CD4-positive, alpha-beta T cell treated with Interleukin-4 for 1 hour (primary cell): ENCODE measurements at regions not wholly inside any gene's neighbourhood (a gene's known extent, or its start where the extent isn't known, plus 50 kb on each side); places are given as distances from the start of the nearest gene placed in this dataset.

Source experiments
- DNase-seq, 2 donors: peaks; one replicate each; pipeline ENCODE4 v3.0.0-alpha.2; 2020 to 2022

DNA sequence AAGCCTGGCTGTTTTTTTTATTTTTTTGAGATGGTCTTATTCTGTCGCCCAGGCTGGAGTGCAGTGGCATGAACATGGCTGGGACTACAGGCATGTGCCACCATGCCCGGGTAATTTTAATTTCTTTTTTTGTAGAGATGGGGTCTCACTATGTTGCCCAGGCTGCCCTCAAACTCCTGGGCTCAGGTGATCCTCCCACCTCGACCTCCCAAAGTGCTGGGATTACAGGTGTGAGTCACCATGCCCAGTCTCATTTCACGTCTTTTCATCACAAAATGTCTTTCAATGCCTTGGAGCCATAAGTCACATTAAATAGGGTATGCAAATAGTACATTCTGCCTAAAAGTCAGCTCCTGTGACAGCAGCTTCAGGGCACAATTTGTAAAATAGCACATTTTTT lies 52.8 kb downstream of the SOX2 start:
- DNase-seq = no peak

DNA sequence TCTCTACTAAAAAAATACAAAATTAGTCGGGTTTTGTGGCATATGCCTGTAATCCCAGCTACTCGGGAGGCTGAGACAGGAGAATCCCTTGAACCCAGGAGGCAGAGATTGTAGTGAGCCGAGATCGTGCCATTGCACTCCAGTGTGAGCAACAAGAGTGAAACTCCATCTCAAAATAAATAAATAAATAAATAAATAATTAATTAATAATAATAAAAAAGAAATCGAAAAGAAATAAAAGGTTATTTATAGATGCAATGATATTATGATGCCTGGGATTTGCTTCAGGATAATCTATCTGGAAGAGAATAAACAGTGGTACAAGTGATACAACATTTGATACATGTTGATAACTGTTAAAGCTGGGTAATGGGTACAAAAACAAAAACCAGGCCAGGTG lies 58.6 kb downstream of the SOX2 start:
- DNase-seq = no peak

DNA sequence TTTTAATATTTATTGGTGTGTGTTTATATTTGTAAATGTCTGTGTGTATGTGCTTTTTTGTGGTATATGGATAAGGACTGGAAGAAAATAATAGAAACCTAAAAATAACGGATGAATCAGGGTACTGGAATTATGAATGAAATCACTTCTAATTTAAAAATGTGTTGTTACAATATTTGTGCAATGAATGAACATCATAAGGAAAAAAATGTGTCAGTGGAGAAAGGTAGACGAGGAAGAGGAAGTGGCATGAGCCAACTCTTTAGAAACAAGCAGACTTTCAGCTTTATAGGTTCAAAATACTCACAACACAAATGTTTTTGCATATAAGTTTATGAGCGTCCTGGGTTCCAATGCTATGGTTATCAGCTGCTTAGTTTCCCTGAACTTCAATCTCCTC lies 59.4 kb downstream of the SOX2 start:
- no peak for DNase-seq

DNA sequence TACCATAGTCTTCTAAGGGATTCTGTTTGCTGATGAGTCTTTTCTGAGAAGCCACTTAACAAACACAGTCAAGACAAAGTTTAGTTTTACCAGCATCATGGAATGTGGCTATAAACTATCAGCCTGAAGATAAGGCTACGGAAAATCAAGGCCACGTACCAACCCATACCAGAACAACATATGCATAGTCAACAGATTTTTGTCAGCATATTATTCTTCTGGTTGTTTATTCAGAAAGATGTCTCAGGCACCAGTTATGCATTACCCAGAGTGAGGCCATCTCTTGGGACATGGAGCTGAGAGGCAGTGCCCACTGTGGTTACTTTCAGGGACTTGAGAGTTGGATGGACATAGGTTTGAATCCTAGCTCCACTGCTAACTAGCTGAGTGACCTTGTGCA lies 60.4 kb downstream of the SOX2 start:
- no peak for DNase-seq

DNA sequence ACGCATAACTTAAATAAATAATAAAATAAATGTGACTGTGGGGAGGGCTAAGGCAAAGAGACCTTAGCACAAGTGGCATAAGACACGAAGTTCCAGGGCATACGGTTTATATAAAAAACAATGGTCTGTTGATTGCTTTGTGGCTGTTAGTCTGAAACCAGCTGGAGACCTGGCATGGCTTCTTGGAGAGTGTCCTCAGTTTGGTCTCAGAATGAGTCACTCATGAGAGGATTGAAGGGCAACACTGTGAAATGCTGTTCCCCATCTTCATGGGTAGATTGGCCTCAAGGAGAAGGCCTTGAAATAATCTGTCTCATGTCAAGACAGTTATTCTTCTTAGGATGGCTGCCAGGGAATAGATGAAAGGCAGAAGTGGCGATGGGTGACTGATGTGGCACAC lies 62.2 kb downstream of the SOX2 start:
- DNase-seq = no peak

DNA sequence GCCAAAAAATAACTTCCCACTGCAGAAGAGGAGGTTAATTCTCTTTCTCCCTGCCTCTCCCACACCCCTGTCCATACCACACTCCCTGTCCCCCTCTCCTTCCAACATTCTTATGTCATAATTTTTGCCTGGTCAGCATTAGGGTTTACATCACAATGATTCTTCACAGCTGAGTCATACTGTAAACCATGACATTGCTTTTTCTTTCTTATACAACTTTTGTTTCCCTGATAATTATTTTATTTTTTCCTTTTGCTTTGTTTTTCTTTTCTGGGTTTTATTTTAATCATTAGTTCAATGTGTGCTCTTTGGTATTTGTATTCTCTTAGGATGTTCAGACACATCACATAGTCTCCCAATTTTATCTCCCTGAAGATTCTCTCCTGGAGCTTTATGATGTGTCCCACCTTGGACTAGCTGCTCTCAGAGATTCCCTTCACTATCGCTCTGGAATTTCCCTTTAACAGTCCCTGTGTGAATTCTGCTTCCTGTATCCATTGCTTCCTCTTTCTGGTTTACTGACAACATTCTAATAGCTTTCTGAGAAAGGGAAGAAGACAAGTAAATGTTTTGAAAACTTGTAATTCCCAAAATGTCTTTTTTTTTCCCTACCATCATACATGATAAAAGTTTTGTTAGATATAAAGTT lies 70.7 kb downstream of the SOX2 start:
- DNase-seq = no peak

DNA sequence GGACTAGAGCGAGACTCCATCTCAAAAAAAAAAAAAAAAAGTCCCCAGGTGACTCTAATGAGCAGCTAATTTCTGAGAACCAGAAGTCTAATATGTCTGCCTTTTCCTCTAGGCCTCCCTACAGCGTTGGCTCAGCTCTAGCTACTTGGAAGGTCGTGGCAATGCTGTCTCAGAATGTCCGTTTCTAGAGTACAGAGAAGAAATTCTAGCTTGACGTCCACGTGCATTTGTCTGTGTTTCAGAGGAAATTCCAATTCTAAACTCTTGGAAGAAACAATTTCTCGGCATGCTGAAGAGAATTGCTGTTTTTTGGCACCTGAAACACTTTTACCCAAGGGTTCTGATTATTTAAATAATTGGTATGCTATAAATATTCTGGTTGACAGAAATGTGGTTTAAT lies 78.8 kb downstream of the SOX2 start:
- no peak for DNase-seq

DNA sequence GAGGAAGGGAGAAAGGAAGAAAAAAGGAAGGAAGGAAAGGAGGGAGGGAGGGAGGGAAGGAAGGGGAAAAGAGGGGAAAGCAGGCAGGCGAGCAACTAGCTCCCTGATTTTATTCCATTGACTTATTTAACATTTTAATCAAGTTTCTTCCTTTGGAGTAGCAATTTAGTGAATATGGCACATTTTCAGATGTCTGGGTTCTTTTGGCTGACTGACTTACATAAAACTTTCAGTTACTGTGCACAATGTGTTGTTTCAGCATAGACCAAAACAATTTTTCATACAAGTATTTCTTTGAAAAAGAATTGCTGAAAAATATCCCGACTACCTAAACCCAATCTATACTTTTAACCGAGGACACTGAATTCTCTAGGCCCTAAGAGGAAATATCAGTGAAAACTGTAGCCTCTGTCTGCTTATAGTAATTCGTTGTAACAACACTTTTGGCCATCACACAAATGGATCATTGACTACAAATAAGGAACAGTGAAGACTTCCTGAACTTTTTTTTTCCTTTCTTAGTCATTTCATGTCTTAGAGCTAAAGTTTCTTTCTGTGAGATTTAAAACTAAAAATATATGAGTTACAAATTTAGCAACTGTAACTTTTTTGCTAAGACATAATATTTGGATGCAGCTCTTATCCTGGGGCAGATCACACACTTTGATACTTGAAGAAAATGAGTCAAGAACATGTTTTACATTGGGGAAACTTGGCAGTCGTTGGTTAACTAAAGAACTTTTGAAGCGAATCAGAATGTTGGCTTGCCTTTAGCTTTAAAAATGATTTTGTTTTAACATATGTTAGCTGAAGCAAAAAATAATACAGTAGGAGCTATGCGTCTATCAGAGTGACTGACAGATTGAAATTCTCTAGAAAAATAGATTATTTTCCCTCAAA lies 79.6 kb downstream of the SOX2 start:
- DNase-seq = no peak

DNA sequence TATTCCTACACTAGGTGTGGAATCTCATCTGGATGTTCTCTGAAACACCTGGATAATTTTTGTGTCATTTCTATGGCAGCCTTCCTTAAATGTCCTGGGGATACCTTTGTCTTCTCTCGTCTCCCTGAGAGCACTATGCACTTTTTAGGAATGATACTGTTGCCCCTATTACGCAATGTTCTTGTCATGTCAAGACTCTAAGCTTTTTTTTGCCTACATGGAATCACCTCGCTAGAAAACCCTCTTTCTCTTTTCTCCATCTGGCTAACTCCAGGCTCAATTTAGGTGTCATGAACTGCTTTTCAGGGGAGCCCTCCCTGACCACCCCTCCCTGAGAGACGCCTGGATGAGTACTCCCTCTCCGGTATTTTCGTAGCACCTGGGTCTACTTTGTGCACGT lies 81.3 kb downstream of the SOX2 start:
- no peak for DNase-seq

DNA sequence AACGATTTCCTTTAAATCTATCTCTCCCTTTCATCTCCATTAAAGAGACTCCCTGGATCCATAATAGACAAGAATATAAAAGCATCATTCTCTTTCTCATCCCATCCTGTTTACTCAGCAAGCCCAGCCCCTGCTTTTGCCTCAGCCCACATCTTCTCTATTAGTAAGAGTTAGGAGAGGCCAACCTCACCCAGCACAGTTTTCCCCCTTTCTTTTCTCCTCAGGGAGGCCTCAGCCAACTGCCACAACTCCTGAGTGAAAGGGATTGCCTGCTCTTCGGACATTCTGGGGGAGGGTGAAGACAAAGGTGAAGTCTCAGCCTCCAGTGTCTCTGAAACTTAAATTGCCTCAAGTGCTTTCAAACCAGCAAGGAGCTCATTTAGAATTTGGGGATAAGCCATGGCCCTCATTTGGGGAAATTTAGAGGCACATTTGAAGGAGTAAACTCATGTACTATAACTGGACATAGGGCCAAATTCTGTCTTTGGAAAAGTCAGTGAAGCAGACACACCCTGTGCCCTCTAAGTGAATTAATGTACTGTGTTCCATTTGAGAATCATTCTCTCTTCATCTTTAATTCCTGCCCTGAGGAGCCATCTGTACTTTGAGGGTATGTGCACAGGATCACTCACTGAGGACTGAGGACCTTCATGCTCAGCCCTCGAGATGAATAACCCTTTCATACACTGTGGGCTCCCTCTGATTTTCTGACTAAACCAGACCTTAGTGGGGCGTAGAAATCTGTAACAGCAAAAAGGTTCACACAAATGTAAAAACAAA lies 82.5 kb downstream of the SOX2 start:
- DNase-seq = no peak

DNA sequence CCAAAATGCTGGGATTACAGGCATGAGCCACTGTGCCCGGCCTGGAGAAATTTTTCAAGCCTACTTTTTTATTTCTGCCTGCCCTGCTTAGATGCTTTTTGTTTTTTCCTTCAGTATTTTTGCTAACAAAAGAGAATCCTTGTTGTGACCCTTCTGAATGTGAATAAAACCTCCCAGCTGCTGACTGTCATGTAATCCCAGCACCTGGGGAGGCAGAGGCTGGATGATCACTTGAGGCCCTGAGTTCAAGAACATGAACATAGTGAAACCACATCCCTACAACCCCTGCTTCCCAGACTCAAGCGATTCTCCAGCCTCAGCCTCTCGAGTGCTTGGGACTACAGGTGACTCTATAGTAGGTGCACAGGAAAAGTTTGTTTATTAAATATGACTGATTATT lies 84.9 kb downstream of the SOX2 start:
- DNase-seq = no peak

DNA sequence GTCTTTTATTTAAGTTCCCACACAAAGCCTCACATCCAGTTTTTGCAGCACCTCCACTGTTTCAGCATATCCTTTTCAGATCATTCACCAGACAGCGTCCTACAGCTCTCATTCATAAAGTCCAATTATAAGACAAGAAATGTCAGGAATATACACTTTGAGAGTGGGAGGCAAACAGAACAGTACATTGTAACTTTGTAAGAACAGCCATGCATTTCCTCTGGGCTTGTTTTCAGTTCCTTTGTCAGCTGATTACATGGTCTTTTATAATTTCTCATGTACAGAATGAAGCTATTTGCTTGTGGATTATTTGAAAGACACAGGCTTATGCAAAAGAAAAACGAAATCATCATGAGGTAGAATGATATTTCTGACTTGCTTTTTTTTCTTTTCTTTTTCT lies 85.7 kb downstream of the SOX2 start:
- DNase-seq = no peak

DNA sequence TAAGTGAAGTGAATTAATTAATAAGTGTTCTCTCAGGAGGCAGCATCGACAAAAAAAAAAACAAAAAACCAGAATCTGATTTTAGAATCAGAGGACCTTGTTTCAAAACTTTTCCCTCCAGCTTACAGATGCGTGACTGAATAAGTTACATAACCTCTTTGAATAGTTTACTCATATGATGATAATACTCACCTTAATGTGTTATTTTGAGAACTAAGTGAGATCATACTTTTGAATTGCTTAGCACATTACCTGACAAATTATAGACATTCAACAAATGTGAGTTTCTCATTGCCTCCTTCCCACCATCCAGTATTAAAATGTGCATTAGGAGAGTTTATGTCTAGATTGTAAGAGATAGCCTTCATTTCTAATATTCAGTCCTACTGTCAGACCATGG lies 94.0 kb downstream of the SOX2 start:
- DNase-seq = no peak

DNA sequence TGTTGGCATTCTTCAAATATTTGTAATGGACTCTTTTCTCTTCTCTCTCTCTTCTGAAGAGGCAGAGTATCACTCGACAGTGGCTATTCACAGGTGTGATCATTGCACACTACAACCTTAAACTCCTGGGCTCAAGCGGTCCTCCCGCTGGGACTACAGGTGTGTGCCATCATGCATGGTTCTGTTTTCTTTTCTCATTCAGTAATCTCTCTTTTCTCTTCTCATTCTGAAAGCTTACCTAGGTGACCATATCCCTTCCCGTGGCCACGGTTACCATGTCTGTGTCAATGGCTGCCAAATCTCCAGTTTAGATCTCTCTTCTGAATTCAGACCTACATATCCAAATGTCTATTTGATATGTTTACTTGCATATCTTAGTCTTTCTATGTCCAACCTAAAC lies 96.3 kb downstream of the SOX2 start:
- no peak for DNase-seq

DNA sequence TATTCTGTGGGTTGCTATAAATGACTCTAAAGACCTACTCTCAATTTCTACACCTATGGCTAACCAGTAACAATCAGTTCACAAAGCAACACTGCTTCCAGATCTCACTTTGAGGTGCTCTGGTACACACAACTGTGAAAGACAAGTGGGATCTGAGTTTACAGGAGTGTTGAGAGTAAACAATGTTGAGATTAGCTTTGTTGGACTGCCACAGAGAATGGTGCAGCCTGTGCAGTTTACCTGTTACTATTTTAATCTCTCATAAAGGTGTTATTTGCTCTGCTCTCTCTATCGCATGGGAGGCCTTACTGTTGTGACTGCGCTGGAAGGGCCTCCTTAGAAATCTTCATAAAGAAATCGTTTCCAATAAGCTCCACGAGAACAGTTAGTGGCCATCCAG lies 112.0 kb downstream of the SOX2 start:
- DNase-seq = no peak

DNA sequence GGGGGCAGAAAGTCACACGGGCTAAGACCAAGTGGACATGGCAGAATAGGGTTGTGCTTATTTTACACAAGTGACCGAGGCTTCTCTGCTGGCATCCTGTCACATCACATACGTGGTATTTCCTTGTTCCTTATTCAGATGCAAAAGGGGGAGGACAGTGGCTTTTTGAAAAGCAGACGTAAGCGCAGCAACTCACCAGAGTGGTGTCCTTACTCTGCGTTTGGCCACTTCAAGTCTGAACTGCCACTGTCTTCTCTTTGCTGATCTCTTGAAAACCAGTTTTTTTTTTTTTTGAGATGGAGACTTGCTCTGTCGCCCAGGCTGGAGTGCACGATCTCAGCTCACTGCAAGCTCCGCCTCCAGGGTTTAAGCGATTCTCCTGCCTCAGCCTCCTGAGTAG lies 113.2 kb downstream of the SOX2 start:
- no peak for DNase-seq

DNA sequence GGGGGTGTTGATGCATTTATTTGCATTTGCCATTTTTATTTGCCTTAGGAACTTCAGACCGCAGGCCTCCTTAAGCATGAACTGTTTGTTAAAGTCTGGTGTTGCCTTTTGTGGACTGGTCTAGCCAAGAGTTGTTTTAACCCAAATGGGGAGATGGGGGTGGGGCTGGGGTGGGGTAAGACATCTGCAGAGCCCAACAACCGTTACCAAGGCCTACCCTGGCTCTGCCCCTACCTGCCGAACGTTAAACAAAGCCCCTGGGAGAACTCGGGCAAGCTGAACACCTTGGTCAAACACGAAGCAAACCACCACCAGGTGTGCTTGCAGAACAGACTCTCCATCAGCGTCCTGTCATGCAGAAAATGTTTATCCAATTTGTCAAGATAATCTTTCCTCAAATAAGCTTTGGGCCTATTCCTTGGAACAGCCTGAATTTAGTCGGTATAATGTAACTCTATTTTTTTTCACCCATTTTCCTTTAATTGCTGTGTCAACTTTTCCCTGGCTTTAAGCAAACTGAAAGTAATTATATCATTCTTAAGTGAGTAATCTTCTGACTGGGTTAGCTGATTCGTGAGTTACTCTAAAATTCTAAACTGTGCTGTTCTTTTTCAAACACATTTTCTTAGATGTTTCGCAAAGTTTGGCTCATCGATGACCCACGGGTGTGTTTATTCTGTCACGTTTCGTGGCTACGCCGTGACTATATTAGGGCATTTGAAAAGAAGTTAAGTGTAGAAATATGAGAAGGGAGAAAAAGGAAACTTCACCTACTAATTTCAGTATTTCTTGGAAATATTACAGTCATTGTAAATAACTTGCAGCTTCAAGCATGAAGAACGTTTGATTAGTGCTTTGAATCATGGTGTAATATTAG lies 127.6 kb downstream of the SOX2 start:
- no peak for DNase-seq

DNA sequence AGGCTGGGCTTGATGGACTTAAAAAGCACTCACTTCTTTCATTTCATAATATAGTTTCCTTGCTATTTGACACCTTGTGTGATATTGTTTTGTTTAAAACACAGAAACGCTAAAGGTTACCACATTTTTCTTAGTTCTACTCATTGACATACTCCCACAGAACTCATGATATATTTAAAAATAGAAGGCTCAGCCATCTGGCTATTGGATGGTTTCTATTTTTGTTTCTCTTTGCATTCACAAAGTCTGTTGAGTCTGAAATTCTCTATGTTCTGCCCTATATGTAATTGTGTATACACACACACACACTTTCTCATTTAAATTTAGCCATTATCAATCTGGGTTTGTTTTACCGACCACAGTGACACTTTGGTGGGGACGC lies 128.2 kb downstream of the SOX2 start:
- no peak for DNase-seq

DNA sequence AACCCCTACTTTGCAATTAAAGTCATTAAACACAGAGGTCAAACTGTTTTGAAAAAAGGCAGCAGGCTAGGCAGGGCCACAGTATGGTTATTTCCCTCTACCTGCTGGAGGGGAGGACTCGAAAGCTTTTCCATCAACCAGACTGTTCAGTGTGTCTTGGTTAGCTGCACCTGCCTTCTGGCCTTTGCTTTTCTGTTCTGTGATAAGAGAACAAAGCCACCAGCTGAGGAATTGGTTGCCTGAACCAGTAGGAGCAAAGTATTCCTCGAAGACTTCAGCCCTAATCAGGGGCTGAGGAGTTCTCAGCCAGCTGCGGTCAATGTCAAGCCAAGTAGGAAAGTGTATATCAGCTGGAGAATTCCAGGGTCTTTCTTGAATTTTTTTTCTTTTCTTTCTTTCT lies 132.5 kb downstream of the SOX2 start:
- DNase-seq = no peak

DNA sequence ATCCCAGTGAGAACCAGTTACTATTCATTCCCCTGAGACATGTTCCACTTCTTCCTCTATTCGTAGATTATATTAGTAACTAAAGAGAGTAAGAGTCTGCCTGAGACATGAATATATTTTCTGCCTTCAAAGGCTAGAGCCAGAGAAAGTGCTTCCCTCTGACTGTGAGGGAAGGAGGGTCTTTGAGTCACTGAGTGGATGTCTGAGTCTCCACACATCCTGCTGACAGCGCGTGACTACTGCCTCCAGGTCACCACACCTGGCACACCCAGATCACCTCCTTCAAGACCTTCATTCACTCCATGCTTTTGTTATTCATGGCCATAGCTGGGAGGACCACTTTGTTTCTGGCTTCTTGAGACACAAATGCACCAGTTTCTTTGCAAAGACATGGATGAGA lies 135.6 kb downstream of the SOX2 start:
- no peak for DNase-seq

DNA sequence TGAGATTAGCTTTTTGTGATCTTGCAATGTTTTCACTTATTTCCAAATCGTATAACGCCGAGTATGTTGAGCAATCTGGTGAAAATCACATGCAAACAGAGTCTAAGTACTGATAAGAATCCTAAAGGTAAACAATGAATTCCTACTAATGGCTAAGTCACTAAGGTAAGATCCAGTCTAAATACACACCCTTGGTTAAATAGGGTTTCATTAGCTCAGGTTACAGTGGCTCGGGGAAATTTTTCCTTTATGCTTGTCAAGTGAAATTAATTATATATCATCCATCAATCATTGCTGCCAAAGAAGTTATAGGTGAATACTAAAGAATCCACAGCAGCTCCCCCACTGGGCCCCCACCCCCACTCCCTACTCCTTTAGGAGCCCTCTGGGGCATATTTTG lies 139.3 kb downstream of the SOX2 start:
- DNase-seq = no peak

DNA sequence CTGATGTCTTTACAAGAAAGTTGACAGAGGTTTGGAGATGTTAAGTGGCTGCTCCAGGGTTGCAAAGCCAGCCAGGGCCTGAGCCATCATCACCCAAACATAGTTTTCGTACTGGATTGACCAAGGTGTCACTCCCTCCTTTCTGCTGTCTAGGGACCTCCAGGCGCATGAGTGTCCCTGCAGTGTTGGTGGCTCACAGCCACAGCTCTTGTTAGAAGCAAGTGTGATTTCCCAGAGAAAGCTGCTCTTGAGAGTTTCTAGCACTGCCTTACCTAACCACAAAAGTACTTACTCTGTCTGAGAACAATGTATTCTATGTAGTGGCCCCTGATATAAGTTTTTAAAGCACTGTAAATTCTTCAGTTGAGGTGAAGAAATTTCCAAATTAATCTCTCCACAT lies 144.1 kb downstream of the SOX2 start:
- DNase-seq = no peak

DNA sequence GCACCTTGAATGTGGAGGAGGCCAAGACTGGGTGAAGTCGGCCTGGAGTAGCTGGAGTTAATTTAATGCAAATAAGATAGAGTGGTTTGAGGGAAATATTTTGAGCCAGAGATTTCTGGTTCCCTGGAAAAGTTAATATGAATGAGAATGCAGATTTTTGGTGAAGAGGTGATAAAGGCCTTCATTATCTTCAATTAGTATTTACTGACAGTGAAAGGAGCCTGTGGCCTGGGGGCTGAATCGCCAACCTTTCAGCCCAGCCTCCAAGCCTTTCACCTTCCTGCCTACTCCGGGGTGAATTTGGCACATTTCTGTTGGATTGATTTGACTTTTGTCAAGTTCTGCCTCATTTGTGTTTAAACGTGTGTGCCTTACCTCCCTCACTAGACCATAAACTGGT lies 147.8 kb downstream of the SOX2 start:
- no peak for DNase-seq
